ENCODE measurements at regions not wholly inside any gene's neighbourhood (a gene's known extent, or its start where the extent isn't known, plus 50 kb on each side); places are given as distances from the start of the nearest gene placed in this dataset.

- Mint-ChIP-seq H3K9me3 (ENCODE audit: low read depth) (peaks cover 18% of the 10 kb centered on the region), H3K36me3 (ENCODE audit: low read depth) (peaks cover 3% of the 10 kb centered on the region), H3K4me1 (ENCODE audit: low read depth) (peaks cover 5% of the 10 kb centered on the region), H3K27me3 (ENCODE audit: low read depth) (no peaks in the 10 kb centered on the region), H3K4me3 (ENCODE audit: unreplicated experiment) (no peak overlapping the region), H3K27ac (ENCODE audit: unreplicated experiment) (no peak overlapping the region)
- no peak for DNase-seq (ENCODE audit: low spot score)
- no peak for TF ChIP-seq CTCF (IDR thresholded peaks at IDR 0.05)
Observed at GRCh38 chr12:87376722-87377121, 652.5 kb downstream of the C12orf50 start.

- Mint-ChIP-seq H3K36me3 (ENCODE audit: low read depth) (no peaks in the 10 kb centered on the region), H3K27ac (ENCODE audit: unreplicated experiment) (no peak overlapping the region), H3K9me3 (ENCODE audit: low read depth) (peaks cover 2% of the 10 kb centered on the region), H3K4me3 (ENCODE audit: unreplicated experiment) (no peak overlapping the region), H3K27me3 (ENCODE audit: low read depth) (no peaks in the 10 kb centered on the region), H3K4me1 (ENCODE audit: low read depth) (peaks cover 8% of the 10 kb centered on the region)
- no peak for TF ChIP-seq CTCF (IDR thresholded peaks at IDR 0.05)
- DNase-seq (ENCODE audit: low spot score): no peak
Observed at GRCh38 chr12:87369161-87369560, 660.0 kb downstream of the C12orf50 start.

GRCh38 chr12:87368259-87368658 is 660.9 kb downstream of the C12orf50 start:
- Mint-ChIP-seq H3K36me3 (ENCODE audit: low read depth) (no peaks in the 10 kb centered on the region), H3K4me1 (ENCODE audit: low read depth) (peaks cover 8% of the 10 kb centered on the region), H3K4me3 (ENCODE audit: unreplicated experiment) (no peak overlapping the region), H3K27ac (ENCODE audit: unreplicated experiment) (no peak overlapping the region), H3K9me3 (ENCODE audit: low read depth) (no peaks in the 10 kb centered on the region), H3K27me3 (ENCODE audit: low read depth) (no peaks in the 10 kb centered on the region)
- TF ChIP-seq CTCF (IDR thresholded peaks at IDR 0.05): no peak
- no peak for DNase-seq (ENCODE audit: low spot score)

GRCh38 chr12:87365423-87365822 is 663.8 kb downstream of the C12orf50 start:
- Mint-ChIP-seq H3K4me3 (ENCODE audit: unreplicated experiment) (no peak overlapping the region), H3K36me3 (ENCODE audit: low read depth) (peaks cover 13% of the 10 kb centered on the region), H3K27ac (ENCODE audit: unreplicated experiment) (no peak overlapping the region)

GRCh38 chr12:87363497-87364084 is 665.6 kb downstream of the C12orf50 start:
- H3K4me1 Mint-ChIP-seq (ENCODE audit: low read depth): peaks cover 8% of the 10 kb centered on the region
- H3K27ac Mint-ChIP-seq (ENCODE audit: unreplicated experiment): no peak overlapping the region
- H3K9me3 Mint-ChIP-seq (ENCODE audit: low read depth): peaks cover 32% of the 10 kb centered on the region
- peaks cover 16% of the 10 kb centered on the region for H3K36me3 Mint-ChIP-seq (ENCODE audit: low read depth)
- no peaks in the 10 kb centered on the region for H3K27me3 Mint-ChIP-seq (ENCODE audit: low read depth)
- no peak overlapping the region for H3K4me3 Mint-ChIP-seq (ENCODE audit: unreplicated experiment)
- DNase-seq (ENCODE audit: low spot score): no peak
- TF ChIP-seq CTCF (IDR thresholded peaks at IDR 0.05): no peak

More at GRCh38 chr12:87365423-87365822, 663.8 kb downstream of the C12orf50 start:
- DNase-seq (ENCODE audit: low spot score): no peak
- TF ChIP-seq CTCF (IDR thresholded peaks at IDR 0.05): no peak
- H3K27me3 Mint-ChIP-seq (ENCODE audit: low read depth): no peaks in the 10 kb centered on the region
- H3K4me1 Mint-ChIP-seq (ENCODE audit: low read depth): peaks cover 8% of the 10 kb centered on the region
- H3K9me3 Mint-ChIP-seq (ENCODE audit: low read depth): peaks cover 16% of the 10 kb centered on the region
